SKM-1 treated with dmso at 0.1 percent for 144 hours (cell line): ENCODE measurements at regions not wholly inside any gene's neighbourhood (a gene's known extent, or its start where the extent isn't known, plus 50 kb on each side); places are given as distances from the start of the nearest gene placed in this dataset.
"Not testable (repeated sequence)": the region's sequence is repeated elsewhere in the genome, so short reads cannot be mapped to it uniquely, and the experiment has no call there.

Experiments
- DNase-seq: peaks from one replicate; lab custom pipeline; 2025; ENCODE audit not compliant: unreplicated experiment; lab: John Stamatoyannopoulos, UW

GRCh38 chr6:130603391-130603790 lies 223.8 kb upstream of the SMLR1 start:
- no peak for DNase-seq

- DNase-seq: no peak
These were observed 222.3 kb upstream of the SMLR1 start for GRCh38 chr6:130604841-130605399.

- DNase-seq: no peak
These were observed 216.9 kb upstream of the SMLR1 start for GRCh38 chr6:130610303-130610702.

GRCh38 chr6:130611366-130611765 lies 215.8 kb upstream of the SMLR1 start:
- DNase-seq: no peak

GRCh38 chr6:130613176-130613575 lies 214.0 kb upstream of the SMLR1 start:
- DNase-seq: no peak

- DNase-seq: no peak
These were observed 211.4 kb upstream of the SMLR1 start for GRCh38 chr6:130615816-130616215.

GRCh38 chr6:130617658-130618057 lies 209.5 kb upstream of the SMLR1 start:
- no peak for DNase-seq

GRCh38 chr6:130618806-130619205 lies 208.4 kb upstream of the SMLR1 start:
- not testable (repeated sequence) for DNase-seq

GRCh38 chr6:130620338-130620781 lies 206.8 kb upstream of the SMLR1 start:
- no peak for DNase-seq

GRCh38 chr6:130622142-130622541 lies 205.1 kb upstream of the SMLR1 start:
- no peak for DNase-seq

- DNase-seq: no peak
These were observed 203.2 kb upstream of the SMLR1 start for GRCh38 chr6:130624046-130624445.

- DNase-seq: no peak
These were observed 201.2 kb upstream of the SMLR1 start for GRCh38 chr6:130625825-130626527.

- no peak for DNase-seq
These were observed 198.3 kb upstream of the SMLR1 start for GRCh38 chr6:130628862-130629261.

GRCh38 chr6:130629640-130630039 lies 197.6 kb upstream of the SMLR1 start:
- no peak for DNase-seq

- no peak for DNase-seq
These were observed 194.9 kb upstream of the SMLR1 start for GRCh38 chr6:130632277-130632676.

- DNase-seq: no peak
These were observed 194.3 kb upstream of the SMLR1 start for GRCh38 chr6:130632897-130633296.

- no peak for DNase-seq
These were observed 183.8 kb upstream of the SMLR1 start for GRCh38 chr6:130643361-130643760.

GRCh38 chr6:130644175-130644574 lies 183.0 kb upstream of the SMLR1 start:
- DNase-seq: no peak

GRCh38 chr6:130644769-130645168 lies 182.4 kb upstream of the SMLR1 start:
- DNase-seq: not testable (repeated sequence)

- DNase-seq: no peak
These were observed 180.0 kb upstream of the SMLR1 start for GRCh38 chr6:130647246-130647645.

GRCh38 chr6:130655586-130655985 lies 171.6 kb upstream of the SMLR1 start:
- DNase-seq: no peak

GRCh38 chr6:130661077-130661476 lies 166.1 kb upstream of the SMLR1 start:
- no peak for DNase-seq

GRCh38 chr6:130666786-130667185 lies 160.4 kb upstream of the SMLR1 start:
- DNase-seq: no peak
